ENCODE measurements at regions not wholly inside any gene's neighbourhood (a gene's known extent, or its start where the extent isn't known, plus 50 kb on each side); places are given as distances from the start of the nearest gene placed in this dataset.

- ChIA-PET POLR2A (ENCODE audit: unreplicated experiment) (no interaction called here), CTCF (interaction anchor here (0.6 kb wide), 1 partner anchor 1118 kb away, joined by 3 read pairs; no protein-coding TSS in a partner anchor)
- no peak overlapping the region for H2AK5ac ChIP-seq (ENCODE audit: low read depth, low read length)
- intact Hi-C loops (cut with micrococcal nuclease) (no loop called here), in situ Hi-C loops (cut with MboI; ENCODE audit: low sequenced_read_pairs) (no loop called here), dilution Hi-C loops (cut with HindIII; ENCODE audit: low sequenced_read_pairs, unreplicated experiment) (no loop called here)
- no peak overlapping the region for H4K91ac ChIP-seq (ENCODE audit: insufficient read depth, low read depth, low read length)
- H2BK120ac ChIP-seq (ENCODE audit: low read depth, low read length) = no peak overlapping the region
- H2AFZ ChIP-seq (replicated peaks; ENCODE audit: low read length, poor library complexity) = no peak overlapping the region
- H2AK9ac ChIP-seq (replicated peaks; ENCODE audit: low read depth, low read length, poor library complexity) = no peak overlapping the region
- BruUV-seq (replicated peaks) = no TSS peak
- H2BK20ac ChIP-seq (ENCODE audit: low read depth, low read length) = no peak overlapping the region
- no peak overlapping the region for H3K14ac ChIP-seq (replicated peaks; ENCODE audit: low read depth, low read length)
- no peaks in the 10 kb centered on the region for H3K4me1 ChIP-seq (ENCODE audit: control insufficient read depth, insufficient read depth, low read length)
- DNase-seq (no peak), ATAC-seq (ENCODE audit: low read depth) (no peak)
- no peak overlapping the region for H3K4ac ChIP-seq (ENCODE audit: low read depth, low read length)
- no peaks in the 10 kb centered on the region; the same call in none of the 2 replicates for H3K27me3 ChIP-seq (ENCODE audit: control insufficient read depth, insufficient read depth, low read length)
- H3K4me3 ChIP-seq (ENCODE audit: insufficient read depth, low read depth, low read length) = no peak overlapping the region
- no peak overlapping the region for H3K56ac ChIP-seq (ENCODE audit: extremely low read depth, insufficient read depth, low read length)
- H3K18ac ChIP-seq (ENCODE audit: low read depth, low read length) = no peak overlapping the region
- no peaks in the 10 kb centered on the region for H3K79me1 ChIP-seq (ENCODE audit: low read depth in 1 of 2, low read length in 2 of 2)
- H3K23ac ChIP-seq (ENCODE audit: low read depth, low read length) = no peak overlapping the region
- H2BK5ac ChIP-seq (ENCODE audit: low read depth, low read length, poor library complexity, severe bottlenecking) = no peak overlapping the region
- no peaks in the 10 kb centered on the region for H3K36me3 ChIP-seq (ENCODE audit: control insufficient read depth, insufficient read depth, low read length)
- no peak overlapping the region for H3K9ac ChIP-seq (ENCODE audit: low read depth, low read length)
- H3K9me1 ChIP-seq (ENCODE audit: insufficient read depth, low read length) = no peaks in the 10 kb centered on the region
- no peak overlapping the region for H3K4me2 ChIP-seq (ENCODE audit: low read depth, low read length)
- H4K8ac ChIP-seq (ENCODE audit: low read depth in 2 of 2, low read length in 2 of 2) = no peak overlapping the region
- no peaks in the 10 kb centered on the region for H4K20me1 ChIP-seq (ENCODE audit: insufficient read depth, low read length)
- no peak overlapping the region for H3K27ac ChIP-seq (ENCODE audit: insufficient read depth, low read length)
- H2BK15ac ChIP-seq (ENCODE audit: low read depth, low read length) = no peak overlapping the region
- H3K9me3 ChIP-seq (ENCODE audit: control insufficient read depth, insufficient read depth, low read length) = peaks cover 3% of the 10 kb centered on the region; the same call in 1 of the 2 replicates
- 80% methylated on average over 1 of the region's 5 CpGs; no CpG with 5 or more reads in 1 of the 2 experiments for WGBS, 2 experiments (ENCODE audit: extremely low coverage in 2 of 2, insufficient read length in 1 of 2)
- TF ChIP-seq MAFK (IDR thresholded peaks at IDR 0.05; ENCODE audit: low read depth, low read length) = no peak
- TF ChIP-seq MXI1 (IDR thresholded peaks at IDR 0.05; ENCODE audit: borderline replicate concordance, low read depth, low read length) = no peak
- no peak for TF ChIP-seq CHD1 (IDR thresholded peaks at IDR 0.05; ENCODE audit: low read depth, low read length)
- no peak for TF ChIP-seq RCOR1 (IDR thresholded peaks at IDR 0.05; ENCODE audit: insufficient replicate concordance, low read length)
- TF ChIP-seq BHLHE40 (IDR thresholded peaks at IDR 0.05; ENCODE audit: low read depth, low read length) = no peak
- no peak for TF ChIP-seq POLR2A (IDR thresholded peaks at IDR 0.05; ENCODE audit: low read depth, low read length)
- H4K5ac ChIP-seq (ENCODE audit: low read depth, low read length) = no peak overlapping the region
Observed at GRCh38 chr6:147717991-147718390, 209.5 kb downstream of the SAMD5 start.

All from IMR-90 (cell line).